SK-N-SH (cell line): ENCODE measurements at regions not wholly inside any gene's neighbourhood (a gene's known extent, or its start where the extent isn't known, plus 50 kb on each side); places are given as distances from the start of the nearest gene placed in this dataset.

Experiments used
- CTCF ChIA-PET: fragments of 300-600, 350-600 bp; formaldehyde crosslinking; extraction: SDS; loops from one replicate; lab custom pipeline; 2021; lab: Yijun Ruan, JAX
- POLR2A ChIA-PET: fragments of 350-600 bp; sonication (Branson Sonifier 250); formaldehyde crosslinking; extraction: SDS; loops from one replicate; lab custom pipeline; 2020; ENCODE audit warnings: antibody characterized with exemption, inconsistent platforms; lab: Yijun Ruan, JAX
- DNase-seq: peaks from one replicate; pipeline ENCODE4 v3.0.0; 2012
- H2AFZ ChIP-seq: fragments of 200-600 bp; sonication (generic); 2 replicates; pipeline ENCODE4 v1.8.1; 2016; ENCODE audit warnings: antibody characterized with exemption, mild to moderate bottlenecking, low read depth
- H3F3A ChIP-seq: fragments of 200-600 bp; sonication (generic); replicated peaks from 2 replicates; pipeline ENCODE3; 2016; ENCODE audit warnings: antibody characterized with exemption, mild to moderate bottlenecking; ENCODE audit not compliant: insufficient read depth
- H3K27ac ChIP-seq, 2 experiments: fragments of 200-500 bp in 1 of 2; fragments of 200-600 bp in 1 of 2; sonication (Bioruptor generic) in 1 of 2; sonication (generic), shearing (Covaris generic) in 1 of 2; 2 replicates each; pipeline versions ENCODE4 v1.5.1 to v1.6.1; 2014 to 2016; ENCODE audit warnings: low read depth in 2 of 2, inconsistent platforms in 1 of 2, low read length in 1 of 2, mild to moderate bottlenecking in 1 of 2, mixed read lengths in 1 of 2
- H3K27me3 ChIP-seq: fragments of 200-600 bp; sonication (generic), shearing (Covaris generic); 2 replicates; pipeline ENCODE4 v1.6.1; 2016; ENCODE audit warnings: mixed run types; ENCODE audit not compliant: insufficient read depth
- H3K36me3 ChIP-seq, 2 experiments: fragments of 200-500 bp in 1 of 2; fragments of 200-600 bp in 1 of 2; sonication (Bioruptor generic) in 1 of 2; sonication (generic) in 1 of 2; replicated peaks in 1 of 2; 2 replicates each; pipeline versions ENCODE3 to v1.5.1; 2014 to 2016; ENCODE audit warnings: low read length in 1 of 2, mild to moderate bottlenecking in 1 of 2; ENCODE audit not compliant: insufficient read depth in 2 of 2, control insufficient read depth in 1 of 2
- H3K4me1 ChIP-seq, 2 experiments: fragments of 200-500 bp in 1 of 2; fragments of 200-600 bp in 1 of 2; sonication (Bioruptor generic) in 1 of 2; sonication (generic), shearing (Covaris generic) in 1 of 2; 2 replicates each; pipeline versions ENCODE4 v1.5.1 to v1.6.1; 2014 to 2016; ENCODE audit warnings: low read depth in 1 of 2, low read length in 1 of 2, mixed run types in 1 of 2; ENCODE audit not compliant: insufficient read depth in 2 of 2, control insufficient read depth in 1 of 2
- H3K4me2 ChIP-seq: fragments of 200-600 bp; sonication (generic), shearing (Covaris generic); 2 replicates; pipeline ENCODE4 v1.6.1; 2017; ENCODE audit warnings: mixed run types
- H3K4me3 ChIP-seq, 2 experiments: fragments of 200-500 bp in 1 of 2; fragments of 200-600 bp in 1 of 2; sonication (Bioruptor generic) in 1 of 2; sonication (generic), shearing (Covaris generic) in 1 of 2; 2 replicates each; pipeline versions ENCODE4 v1.5.1 to v1.8.1; 2014 to 2016; ENCODE audit warnings: low read depth in 2 of 2, inconsistent platforms in 1 of 2, low read length in 1 of 2, mild to moderate bottlenecking in 1 of 2, mixed read lengths in 1 of 2, moderate library complexity in 1 of 2
- H3K79me2 ChIP-seq: fragments of 200-600 bp; sonication (generic); 2 replicates; pipeline ENCODE4 v1.8.1; 2017; ENCODE audit warnings: mild to moderate bottlenecking; ENCODE audit not compliant: insufficient read depth
- H3K9ac ChIP-seq: fragments of 200-600 bp; sonication (generic); 2 replicates; pipeline ENCODE4 v1.6.1; 2017; ENCODE audit warnings: mixed run types
- H3K9me2 ChIP-seq: fragments of 200-600 bp; sonication (generic); 2 replicates; pipeline ENCODE4 v1.6.1; 2017; ENCODE audit warnings: mixed run types
- H3K9me3 ChIP-seq: fragments of 200-600 bp; sonication (generic); 2 replicates; pipeline ENCODE4 v1.6.1; 2017; ENCODE audit warnings: mixed run types, mild to moderate bottlenecking, moderate library complexity
- H4K20me1 ChIP-seq: fragments of 200-600 bp; sonication (generic); 2 replicates; pipeline ENCODE4 v1.6.1; 2017; ENCODE audit warnings: mild to moderate bottlenecking, mixed run types; ENCODE audit not compliant: insufficient read depth
- CHD2 ChIP-seq: fragments of 150-350 bp; IDR thresholded peaks from 2 replicates; pipeline ENCODE4 v1.6.1; 2018; ENCODE audit warnings: low read length; ENCODE audit not compliant: partially characterized antibody
- EP300 ChIP-seq, 2 experiments: IDR thresholded peaks; 2 replicates each; pipeline versions ENCODE4 v1.4.0 to v1.6.1; 2012; ENCODE audit warnings: borderline replicate concordance in 1 of 2, low read depth in 1 of 2, low read length in 1 of 2
- FOSL2 ChIP-seq: IDR thresholded peaks from 2 replicates; pipeline ENCODE4 v1.4.0; 2012; ENCODE audit warnings: low read depth, mild to moderate bottlenecking, moderate library complexity, borderline replicate concordance
- FOXM1 ChIP-seq: IDR thresholded peaks from 2 replicates; pipeline ENCODE4 v1.4.0; 2012; ENCODE audit warnings: low read depth, mild to moderate bottlenecking
- GABPA ChIP-seq: IDR thresholded peaks from 2 replicates; pipeline ENCODE4 v1.4.0; 2012; ENCODE audit warnings: low read depth, mild to moderate bottlenecking
- GATA2 ChIP-seq: sonication (generic); formaldehyde crosslinking; IDR thresholded peaks from 2 replicates; pipeline ENCODE4 v1.5.0; 2020; ENCODE audit warnings: mild to moderate bottlenecking, missing genetic modification reagents
- IRF3 ChIP-seq: fragments of 150-350 bp; IDR thresholded peaks from 2 replicates; pipeline ENCODE4 v1.6.1; 2016; ENCODE audit warnings: mild to moderate bottlenecking, low read depth, low read length
- MEF2A ChIP-seq: IDR thresholded peaks from 2 replicates; pipeline ENCODE4 v1.4.0; 2012; ENCODE audit warnings: low read depth, borderline replicate concordance
- NFIC ChIP-seq: IDR thresholded peaks from 2 replicates; pipeline ENCODE4 v1.4.0; 2012; ENCODE audit warnings: borderline replicate concordance
- POLR2AphosphoS5 ChIP-seq: IDR thresholded peaks from 2 replicates; pipeline ENCODE4 v1.6.1; 2012; ENCODE audit warnings: low read depth, low read length
- RAD21 ChIP-seq: IDR thresholded peaks from 2 replicates; pipeline ENCODE4 v1.6.1; 2012; ENCODE audit warnings: mild to moderate bottlenecking, low read length
- RCOR1 ChIP-seq: fragments of 150-350 bp; IDR thresholded peaks from 2 replicates; pipeline ENCODE4 v1.6.1; 2017; ENCODE audit warnings: antibody characterized with exemption, low read length
- SIN3A ChIP-seq: IDR thresholded peaks from 2 replicates; pipeline ENCODE4 v1.6.1; 2012; ENCODE audit warnings: low read depth, mild to moderate bottlenecking, low read length, moderate library complexity, borderline replicate concordance
- TCF12 ChIP-seq: IDR thresholded peaks from 2 replicates; pipeline ENCODE4 v1.4.0; 2012
- YY1 ChIP-seq: IDR thresholded peaks from 2 replicates; pipeline ENCODE4 v1.4.0; 2012; ENCODE audit warnings: low read depth, mild to moderate bottlenecking
- WGBS: methylation state at CpG from one replicate; pipeline ENCODE4 v1.1.6; 2017; ENCODE audit warnings: low lambda C conversion rate; 5-methylcytosine and 5-hydroxymethylcytosine counted together
- TF ChIP-seq, protein P1 (sequence below): IDR thresholded peaks from 2 replicates; pipeline ENCODE4 v1.4.0; 2012; ENCODE audit warnings: low read depth, borderline replicate concordance

DNA sequence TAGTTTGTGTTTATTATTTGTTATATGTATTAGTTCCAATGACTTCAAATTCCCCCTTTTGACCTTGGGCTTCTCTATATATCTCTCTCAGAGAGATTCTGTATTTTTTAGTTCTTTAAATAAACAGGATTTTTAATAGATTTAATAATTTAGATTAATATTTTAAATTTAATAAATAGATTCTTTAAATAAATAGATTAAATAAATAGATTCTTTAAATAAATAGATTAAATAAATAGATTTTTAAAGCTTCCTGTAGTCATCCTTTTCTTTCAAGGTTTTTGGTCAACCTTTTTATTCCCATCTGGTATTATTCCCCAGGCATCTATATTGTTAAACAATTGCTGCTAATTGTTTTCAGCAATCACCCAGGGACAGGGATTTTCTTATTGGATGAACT lies 721.9 kb upstream of the ADAMTS5 start:
- TF ChIP-seq RAD21 (no peak), GATA2 (CRISPR knock-in tag) (no peak), GABPA (no peak), EP300 (IDR thresholded peaks at IDR 0.05; ENCODE audit: borderline replicate concordance in 1 of 2, low read depth in 1 of 2, low read length in 1 of 2) (no peak), POLR2AphosphoS5 (no peak), FOXM1 (no peak), FOSL2 (no peak), YY1 (no peak), IRF3 (no peak), RCOR1 (no peak), SIN3A (no peak)
- Histone ChIP-seq H3K79me2 (no peaks in the 10 kb centered on the region), H3K27me3 (no peaks in the 10 kb centered on the region), H3K9me2 (no peaks in the 10 kb centered on the region), H4K20me1 (no peaks in the 10 kb centered on the region), H3K9ac (no peak overlapping the region), H2AFZ (no peak overlapping the region), H3K4me1 (no peaks in the 10 kb centered on the region; a peak in 1 of 4 replicates), H3K36me3 (no peaks in the 10 kb centered on the region), H3K4me3 (no peak overlapping the region), H3K9me3 (peaks cover 5% of the 10 kb centered on the region; the same call in 1 of the 2 replicates), H3K4me2 (no peak overlapping the region), H3K27ac (no peak overlapping the region), H3F3A (no peaks in the 10 kb centered on the region)
- CTCF ChIA-PET = interaction anchor here (2.4 kb wide), 1 partner anchor 11 kb away, joined by 6 read pairs; no protein-coding TSS in a partner anchor
- POLR2A ChIA-PET = no interaction called here
- DNase-seq = no peak

DNA sequence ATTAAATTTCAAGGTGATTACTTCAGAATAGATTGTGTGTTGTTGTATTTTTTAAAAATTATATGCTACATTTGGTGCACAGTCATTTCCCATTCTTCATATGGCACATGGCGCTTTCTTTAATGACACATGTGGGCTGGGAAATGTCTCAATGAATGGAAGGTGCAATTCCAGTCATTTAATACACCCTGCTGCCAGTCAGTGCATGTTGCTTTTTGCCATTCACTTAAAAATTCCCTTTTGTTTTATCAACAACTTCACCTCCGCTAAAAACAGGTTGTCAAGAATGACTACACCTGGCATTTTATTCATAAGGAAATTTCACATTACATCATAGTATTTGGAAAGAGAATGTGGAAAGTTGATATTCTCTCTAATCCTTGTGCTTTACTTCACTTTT lies 716.4 kb upstream of the ADAMTS5 start:
- H3K4me3 ChIP-seq = no peak overlapping the region
- no peak overlapping the region for H2AFZ ChIP-seq
- CTCF ChIA-PET = no interaction called here
- WGBS = 83% methylated on average over 2 of the region's 2 CpGs
- POLR2A ChIA-PET = no interaction called here
- no peak overlapping the region for H3K4me2 ChIP-seq
- no peak for DNase-seq
- H4K20me1 ChIP-seq = no peaks in the 10 kb centered on the region
- no peaks in the 10 kb centered on the region for H3K9me2 ChIP-seq
- H3F3A ChIP-seq = no peaks in the 10 kb centered on the region
- no peaks in the 10 kb centered on the region for H3K9me3 ChIP-seq
- H3K79me2 ChIP-seq = no peaks in the 10 kb centered on the region
- no peak overlapping the region for H3K9ac ChIP-seq
- H3K27me3 ChIP-seq = no peaks in the 10 kb centered on the region
- no peak for TF ChIP-seq MEF2A
- TF ChIP-seq FOXM1 = no peak
- no peak for TF ChIP-seq NFIC
- TF ChIP-seq TCF12 = no peak
- TF ChIP-seq, protein P1, sequence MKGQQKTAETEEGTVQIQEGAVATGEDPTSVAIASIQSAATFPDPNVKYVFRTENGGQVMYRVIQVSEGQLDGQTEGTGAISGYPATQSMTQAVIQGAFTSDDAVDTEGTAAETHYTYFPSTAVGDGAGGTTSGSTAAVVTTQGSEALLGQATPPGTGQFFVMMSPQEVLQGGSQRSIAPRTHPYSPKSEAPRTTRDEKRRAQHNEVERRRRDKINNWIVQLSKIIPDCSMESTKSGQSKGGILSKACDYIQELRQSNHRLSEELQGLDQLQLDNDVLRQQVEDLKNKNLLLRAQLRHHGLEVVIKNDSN = no peak
- no peak for TF ChIP-seq POLR2AphosphoS5
- TF ChIP-seq RAD21 = no peak
- TF ChIP-seq CHD2 = no peak
- TF ChIP-seq, all 33 proteins: peak for 0
- Histone ChIP-seq H3K36me3 (no peaks in the 10 kb centered on the region), H3K4me1 (peaks cover 0 to 3% of the 10 kb centered on the region in 2 experiments; a peak in 2 of 4 replicates), H3K27ac (no peak overlapping the region)
